PC-3 (cell line): ENCODE measurements at regions not wholly inside any gene's neighbourhood (a gene's known extent, or its start where the extent isn't known, plus 50 kb on each side); places are given as distances from the start of the nearest gene placed in this dataset.

Experiments used
- CTCF ChIP-seq: fragments of 300-600 bp; sonication (generic); conservative IDR thresholded peaks from 2 replicates; pipeline ENCODE4 v1.5.1; 2017; ENCODE audit warnings: antibody characterized with exemption, low read depth, mild to moderate bottlenecking, low read length
- EZH2 ChIP-seq: fragments of 300-600 bp; sonication (generic); IDR thresholded peaks from one replicate; pipeline ENCODE4 v1.6.1; 2017; ENCODE audit warnings: antibody characterized with exemption, mild to moderate bottlenecking, low read length; ENCODE audit not compliant: unreplicated experiment
- EZH2phosphoT487 ChIP-seq: fragments of 300-600 bp; sonication (generic); IDR thresholded peaks from 2 replicates; pipeline ENCODE4 v1.6.1; 2018; ENCODE audit warnings: mild to moderate bottlenecking, antibody characterized with exemption, low read length, borderline replicate concordance

GRCh38 chr13:47800593-47800992 is 200.5 kb downstream of the SUCLA2 start:
- no peak for TF ChIP-seq EZH2
- TF ChIP-seq CTCF, result no peak
- TF ChIP-seq EZH2phosphoT487, result no peak
